CD4-positive, alpha-beta T cell treated with Interleukin-2 at 100 ng/mL for 4 hours (primary cell): ENCODE measurements at regions not wholly inside any gene's neighbourhood (a gene's known extent, or its start where the extent isn't known, plus 50 kb on each side); places are given as distances from the start of the nearest gene placed in this dataset.
"Not testable (repeated sequence)": the region's sequence is repeated elsewhere in the genome, so short reads cannot be mapped to it uniquely, and the experiment has no call there.

Experiments
- DNase-seq: peaks from one replicate; pipeline ENCODE4 v3.0.0-alpha.2; 2020; ENCODE audit warnings: low spot score

DNA sequence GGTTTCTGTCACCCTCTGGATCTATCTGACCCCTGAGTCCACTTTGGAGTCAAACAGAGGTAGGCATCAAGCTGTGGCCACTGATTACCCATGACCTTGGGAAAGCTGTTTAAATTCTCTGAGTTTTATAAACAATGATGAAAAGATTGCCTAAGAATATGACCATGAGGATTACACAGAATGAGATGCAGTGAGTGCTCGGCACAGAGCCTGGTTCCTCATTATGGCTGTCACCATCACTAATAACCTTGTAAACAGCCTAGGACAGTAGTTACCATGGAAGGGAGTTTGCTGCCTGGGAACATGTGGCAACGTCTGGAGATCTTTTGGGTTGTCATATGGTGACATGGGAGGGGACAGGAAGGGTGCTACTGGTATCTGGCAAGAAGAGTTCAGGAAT lies 248.3 kb upstream of the KAZN start:
- DNase-seq = no peak

DNA sequence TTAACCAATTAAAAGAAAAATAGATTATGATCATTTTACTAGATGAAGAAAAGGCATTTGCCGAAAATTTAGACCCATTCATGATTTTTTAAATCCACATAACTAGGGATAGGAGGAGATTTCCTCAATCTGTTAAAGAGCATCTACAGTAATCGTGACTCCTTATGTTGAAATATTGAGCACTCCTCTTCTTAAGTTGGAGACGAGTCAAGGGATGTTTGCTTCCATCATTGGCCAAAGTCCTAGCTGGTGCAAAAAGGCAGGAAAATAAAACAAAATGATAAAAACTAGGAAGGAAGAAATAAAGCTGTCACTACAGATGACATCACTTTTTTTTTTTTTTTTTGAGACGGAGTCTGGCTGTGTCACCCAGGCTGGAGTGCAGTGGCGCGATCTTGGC lies 245.6 kb upstream of the KAZN start:
- DNase-seq = no peak

DNA sequence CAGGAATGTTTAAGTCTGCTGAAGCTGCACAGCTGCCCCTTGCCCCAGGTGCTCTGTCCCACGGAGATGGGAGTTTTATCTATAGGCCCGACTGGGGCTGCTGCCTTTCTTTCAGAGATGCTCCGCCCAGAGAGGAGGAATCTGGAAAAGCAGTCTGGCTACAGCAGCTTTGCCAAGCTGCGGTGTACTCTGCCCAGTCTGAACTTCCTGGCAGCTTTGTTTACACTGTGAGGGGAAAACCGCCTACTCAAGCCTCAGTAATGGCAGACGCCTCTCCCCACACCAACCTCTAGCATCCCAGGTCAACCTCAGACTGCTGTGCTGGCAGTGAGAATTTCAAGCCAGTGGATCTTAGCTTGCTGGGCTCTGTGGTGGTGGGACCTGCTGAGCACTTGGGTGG lies 237.5 kb upstream of the KAZN start:
- not testable (repeated sequence) for DNase-seq

- no peak for DNase-seq
Measured at GRCh38 chr1:14362331-14362730, 236.2 kb upstream of the KAZN start.

DNA sequence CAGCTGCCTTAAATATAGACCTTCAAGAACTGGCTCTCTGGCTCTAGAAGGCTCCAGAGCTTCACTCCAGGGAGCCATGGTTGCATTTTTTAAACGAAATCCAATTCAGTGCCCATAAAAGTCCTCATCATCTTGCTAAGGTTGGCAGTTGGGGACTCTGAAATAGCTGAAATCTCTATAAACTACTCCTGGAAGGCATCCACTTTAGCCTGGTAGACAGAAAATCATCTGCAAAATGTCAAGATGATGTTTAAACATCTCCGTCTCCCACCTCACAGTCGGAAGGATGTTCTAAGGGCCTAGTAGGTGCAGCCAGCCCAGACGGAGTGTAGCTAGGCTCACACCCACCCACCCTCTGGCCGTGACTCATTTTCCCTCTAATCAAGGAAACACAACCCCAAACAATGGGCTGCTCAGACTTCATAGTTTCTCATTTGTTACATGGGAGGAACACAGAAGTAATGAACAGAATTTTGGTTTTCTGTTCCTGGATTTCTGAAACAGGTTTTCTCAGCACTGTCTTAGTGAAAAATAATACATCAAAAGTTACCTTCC lies 235.4 kb upstream of the KAZN start:
- DNase-seq = no peak

GRCh38 chr1:14363707-14364413 lies 234.6 kb upstream of the KAZN start:
- DNase-seq = no peak

DNA sequence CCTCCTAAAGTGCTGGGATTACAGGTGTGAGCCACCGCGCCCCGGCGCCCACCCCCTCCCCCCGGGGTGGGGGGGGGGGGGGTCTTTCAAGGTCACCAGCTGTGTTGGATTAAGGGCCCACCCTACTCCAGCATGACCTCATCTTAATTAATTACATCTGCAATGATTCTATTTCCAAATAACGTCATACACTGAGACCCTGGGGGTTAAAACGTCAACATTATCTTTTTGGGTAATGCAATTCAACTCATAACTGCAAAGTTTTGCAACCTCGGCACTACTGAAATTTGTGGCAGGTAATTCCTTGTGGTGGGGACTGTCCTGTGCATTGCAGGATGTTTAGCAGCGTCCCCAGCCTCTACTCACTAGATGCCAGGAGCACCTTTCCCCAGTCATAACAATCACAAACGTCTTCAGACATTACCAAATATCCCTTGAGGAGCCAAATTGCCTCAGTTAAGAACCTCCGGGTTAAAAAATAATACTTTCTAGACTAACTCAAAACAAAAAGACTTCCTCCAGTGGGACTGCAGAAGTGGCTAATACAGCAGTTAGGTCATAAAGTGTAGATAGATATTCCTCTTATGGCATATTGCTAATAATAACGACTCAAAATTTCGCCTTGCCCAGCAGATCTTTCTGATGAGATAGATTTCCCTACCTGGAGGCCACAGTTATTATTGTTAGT lies 233.0 kb upstream of the KAZN start:
- DNase-seq = no peak

- DNase-seq = no peak
Measured at GRCh38 chr1:14366091-14367018, 232.1 kb upstream of the KAZN start.

- DNase-seq = no peak
Measured at GRCh38 chr1:14367451-14367850, 231.0 kb upstream of the KAZN start.

DNA sequence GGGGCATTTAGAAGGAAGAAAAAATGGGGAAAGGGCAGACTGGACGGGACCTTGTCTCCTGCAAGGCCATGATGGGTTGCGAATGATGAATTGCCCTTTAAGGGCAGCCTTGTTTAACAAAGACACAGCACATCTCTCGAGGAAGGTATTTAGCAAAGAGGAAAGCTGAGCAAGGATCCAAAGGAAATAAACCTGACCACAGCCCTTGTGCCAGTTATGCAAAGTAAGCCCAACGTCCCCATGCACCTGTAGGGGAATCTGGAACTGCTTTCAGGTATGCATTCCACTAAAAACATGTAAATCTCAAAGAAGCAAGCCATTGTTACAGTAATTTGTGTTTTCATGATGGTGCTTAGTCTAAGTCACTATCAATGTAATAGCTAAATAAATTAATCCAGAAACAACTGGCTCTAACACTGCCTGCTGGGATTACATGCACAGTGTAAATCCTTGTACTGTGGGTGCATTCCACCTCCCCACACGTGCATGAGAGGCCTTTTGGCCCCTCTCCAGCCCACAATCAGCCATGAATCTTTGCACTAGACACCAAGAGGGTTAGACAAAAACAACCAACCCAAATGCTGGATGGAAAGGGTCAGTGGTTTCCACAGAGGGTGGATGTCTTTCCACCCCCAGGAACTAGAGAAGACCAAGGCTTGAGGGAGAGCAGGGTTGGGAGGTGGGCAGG lies 228.8 kb upstream of the KAZN start:
- no peak for DNase-seq

DNA sequence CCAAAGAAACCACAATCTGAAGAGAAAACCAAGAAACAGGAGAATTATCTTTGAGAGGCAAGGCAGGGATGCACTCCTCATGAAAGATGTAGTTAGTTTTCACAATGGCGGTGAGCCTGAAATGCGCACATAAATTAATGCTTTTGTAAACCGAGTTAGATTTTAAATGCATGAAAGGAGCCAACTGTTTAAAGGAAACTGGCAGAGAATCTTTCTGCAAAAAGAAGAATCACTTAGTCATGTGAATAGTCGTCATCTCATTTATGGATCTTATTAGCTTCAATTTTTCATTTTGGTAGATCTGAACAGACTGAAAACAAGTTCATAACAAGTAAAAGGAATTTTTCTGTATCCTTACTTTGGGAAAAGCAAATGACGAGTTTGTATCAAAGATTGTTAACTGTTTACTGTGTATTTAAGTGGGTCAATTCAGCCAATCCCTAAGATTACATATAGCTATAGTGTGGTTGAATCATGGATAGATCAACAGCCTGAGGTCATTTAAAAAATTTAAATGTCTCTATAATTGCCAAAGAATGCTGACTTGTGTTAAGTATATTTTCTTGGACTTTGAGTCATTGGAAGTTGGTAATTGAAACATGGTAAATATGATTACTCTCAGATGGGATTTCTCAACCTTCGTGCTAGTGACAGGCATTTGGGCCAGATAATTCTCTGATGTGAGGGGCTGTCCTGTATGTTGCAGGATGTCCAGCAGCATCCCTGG lies 226.6 kb upstream of the KAZN start:
- DNase-seq = no peak

- no peak for DNase-seq
Measured at GRCh38 chr1:14372526-14372925, 226.0 kb upstream of the KAZN start.

GRCh38 chr1:14373081-14373758 lies 225.3 kb upstream of the KAZN start:
- DNase-seq = no peak

- no peak for DNase-seq
Measured at GRCh38 chr1:14375226-14375625, 223.3 kb upstream of the KAZN start.

GRCh38 chr1:14377386-14377785 lies 221.1 kb upstream of the KAZN start:
- DNase-seq = no peak

DNA sequence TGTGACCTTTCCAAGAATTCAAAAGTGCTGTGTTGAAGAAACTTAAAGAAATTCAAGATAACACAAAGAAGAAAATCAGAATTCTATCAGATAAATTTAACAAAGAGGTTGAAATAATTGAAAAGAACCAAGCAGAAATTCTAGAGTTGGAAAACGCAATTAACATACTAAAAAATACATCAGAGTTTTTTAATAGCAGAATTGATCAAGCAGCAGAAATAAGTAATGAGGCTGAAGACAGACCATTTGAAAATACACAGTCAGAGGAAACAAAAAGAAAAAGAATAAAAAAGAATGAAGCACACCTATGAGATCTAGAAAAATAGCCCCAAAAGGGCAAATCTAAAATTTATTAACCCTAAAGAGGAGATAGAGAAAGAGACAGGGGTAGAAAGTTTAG lies 218.1 kb upstream of the KAZN start:
- DNase-seq = no peak

DNA sequence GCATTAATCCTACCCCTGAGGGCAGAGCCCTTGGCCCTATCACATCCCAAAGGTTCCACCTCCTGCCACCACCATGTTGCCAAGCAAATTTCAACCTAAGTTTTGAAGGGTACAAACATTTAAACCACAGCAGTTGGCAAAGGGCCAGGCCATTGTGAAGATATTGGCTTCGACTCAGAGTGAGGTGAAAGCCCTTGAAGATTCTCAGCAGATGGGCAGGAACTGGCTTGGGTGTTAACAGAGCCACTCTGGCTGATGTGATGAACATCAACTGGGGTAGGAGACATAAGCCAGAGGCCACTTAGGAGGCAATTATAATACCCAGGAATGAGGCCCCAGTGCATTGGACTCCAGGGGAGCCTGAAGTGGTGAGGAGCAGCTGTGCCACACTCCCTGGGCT lies 207.7 kb upstream of the KAZN start:
- no peak for DNase-seq

GRCh38 chr1:14392161-14392858 lies 206.2 kb upstream of the KAZN start:
- no peak for DNase-seq

DNA sequence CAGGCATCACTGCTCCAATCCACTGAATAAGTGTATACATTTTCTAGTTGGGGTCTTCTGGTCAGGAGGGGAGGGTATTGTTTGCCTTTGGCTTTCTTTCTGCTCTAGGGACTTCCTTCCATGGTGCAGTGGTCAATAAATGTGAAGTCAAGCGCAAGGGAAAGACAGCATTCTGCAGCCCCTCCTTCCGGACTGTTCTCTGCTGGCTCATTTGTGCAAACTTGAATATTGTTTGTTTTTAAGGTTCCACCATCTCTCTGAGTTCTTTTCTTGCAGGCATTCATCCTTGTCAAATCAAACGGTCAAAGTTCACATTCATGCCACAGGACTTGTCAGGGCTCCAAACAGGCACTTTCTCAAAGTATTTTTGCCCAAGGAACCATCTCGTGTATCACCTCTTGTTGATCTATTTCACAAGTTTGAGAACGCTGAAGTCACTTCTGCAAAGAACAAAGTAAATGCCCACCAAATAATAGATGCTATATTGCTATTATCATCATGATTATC lies 205.6 kb upstream of the KAZN start:
- no peak for DNase-seq

DNA sequence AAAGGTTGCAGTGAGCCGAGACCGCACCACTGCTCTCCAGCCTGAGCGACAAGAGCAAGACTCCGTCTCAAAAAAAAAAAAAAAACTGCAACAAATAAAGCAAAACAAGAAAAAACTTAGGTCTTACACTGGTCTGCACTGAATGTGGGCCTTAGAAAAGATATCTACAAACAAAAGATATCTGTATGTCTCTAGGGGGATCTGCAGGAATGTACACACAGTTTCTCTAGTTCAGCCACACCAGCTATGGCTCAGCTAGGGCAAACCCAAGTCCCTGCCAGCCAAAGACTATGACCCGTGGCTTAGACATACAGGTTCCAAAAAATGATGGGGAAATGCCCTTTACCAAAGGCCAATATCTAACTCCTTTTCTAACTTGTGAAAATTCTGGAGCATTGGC lies 202.4 kb upstream of the KAZN start:
- DNase-seq = no peak
